ENCODE measurements at regions not wholly inside any gene's neighbourhood (a gene's known extent, or its start where the extent isn't known, plus 50 kb on each side); places are given as distances from the start of the nearest gene placed in this dataset.
A peak's percentile ranks its signal among the peaks of the same experiment; 100 is the strongest.
"Not testable (repeated sequence)": the region's sequence is repeated elsewhere in the genome, so short reads cannot be mapped to it uniquely, and the experiment has no call there.

- not testable (repeated sequence) for FAIRE-seq
These were observed 61.3 kb downstream of the AIPL1 start for GRCh38 chr17:6373599-6373998.

GRCh38 chr17:6366221-6366666 lies 68.7 kb downstream of the AIPL1 start:
- FAIRE-seq: peak; percentile 84

- FAIRE-seq: peak; percentile 21
These were observed 69.5 kb downstream of the AIPL1 start for GRCh38 chr17:6365200-6365943.

GRCh38 chr17:6361733-6362132 lies 73.2 kb downstream of the AIPL1 start:
- no peak for FAIRE-seq

- no peak for FAIRE-seq
These were observed 76.8 kb downstream of the AIPL1 start for GRCh38 chr17:6358131-6358530.

GRCh38 chr17:6356562-6356961 lies 78.4 kb downstream of the AIPL1 start:
- FAIRE-seq: no peak

- no peak for FAIRE-seq
These were observed 79.7 kb downstream of the AIPL1 start for GRCh38 chr17:6355196-6355595.

- peak; percentile 51 for FAIRE-seq
These were observed 81.9 kb downstream of the AIPL1 start for GRCh38 chr17:6352801-6353560.

GRCh38 chr17:6352016-6352415 lies 82.9 kb downstream of the AIPL1 start:
- no peak for FAIRE-seq

GRCh38 chr17:6350806-6351205 lies 84.1 kb downstream of the AIPL1 start:
- FAIRE-seq: no peak

GRCh38 chr17:6348891-6349290 lies 86.0 kb downstream of the AIPL1 start:
- FAIRE-seq: no peak

GRCh38 chr17:6347776-6348175 lies 87.1 kb downstream of the AIPL1 start:
- FAIRE-seq: no peak

- no peak for FAIRE-seq
These were observed 87.9 kb downstream of the AIPL1 start for GRCh38 chr17:6346986-6347385.

GRCh38 chr17:6346156-6346786 lies 88.7 kb downstream of the AIPL1 start:
- no peak for FAIRE-seq

- no peak for FAIRE-seq
These were observed 91.2 kb downstream of the AIPL1 start for GRCh38 chr17:6343736-6344135.

- FAIRE-seq: no peak
These were observed 91.7 kb downstream of the AIPL1 start for GRCh38 chr17:6343191-6343590.

GRCh38 chr17:6340708-6341107 lies 94.2 kb downstream of the AIPL1 start:
- no peak for FAIRE-seq

GRCh38 chr17:6334386-6334785 lies 100.5 kb downstream of the AIPL1 start:
- FAIRE-seq: peak; percentile 75

GRCh38 chr17:6330936-6331335 lies 104.0 kb downstream of the AIPL1 start:
- no peak for FAIRE-seq

- FAIRE-seq: no peak
These were observed 106.6 kb downstream of the AIPL1 start for GRCh38 chr17:6328279-6328678.

GRCh38 chr17:6327007-6327406 lies 107.9 kb downstream of the AIPL1 start:
- no peak for FAIRE-seq

- no peak for FAIRE-seq
These were observed 108.4 kb downstream of the AIPL1 start for GRCh38 chr17:6326483-6326882.

- no peak for FAIRE-seq
These were observed 109.2 kb downstream of the AIPL1 start for GRCh38 chr17:6325741-6326140.

GRCh38 chr17:6325051-6325450 lies 109.9 kb downstream of the AIPL1 start:
- FAIRE-seq: no peak
